T-helper 9 cell (primary cell): ENCODE measurements at regions not wholly inside any gene's neighbourhood (a gene's known extent, or its start where the extent isn't known, plus 50 kb on each side); places are given as distances from the start of the nearest gene placed in this dataset.
"Not testable (repeated sequence)": the region's sequence is repeated elsewhere in the genome, so short reads cannot be mapped to it uniquely, and the experiment has no call there.

Experiments used
- DNase-seq: peaks from one replicate; pipeline ENCODE4 v3.0.0-alpha.2; 2020

DNA sequence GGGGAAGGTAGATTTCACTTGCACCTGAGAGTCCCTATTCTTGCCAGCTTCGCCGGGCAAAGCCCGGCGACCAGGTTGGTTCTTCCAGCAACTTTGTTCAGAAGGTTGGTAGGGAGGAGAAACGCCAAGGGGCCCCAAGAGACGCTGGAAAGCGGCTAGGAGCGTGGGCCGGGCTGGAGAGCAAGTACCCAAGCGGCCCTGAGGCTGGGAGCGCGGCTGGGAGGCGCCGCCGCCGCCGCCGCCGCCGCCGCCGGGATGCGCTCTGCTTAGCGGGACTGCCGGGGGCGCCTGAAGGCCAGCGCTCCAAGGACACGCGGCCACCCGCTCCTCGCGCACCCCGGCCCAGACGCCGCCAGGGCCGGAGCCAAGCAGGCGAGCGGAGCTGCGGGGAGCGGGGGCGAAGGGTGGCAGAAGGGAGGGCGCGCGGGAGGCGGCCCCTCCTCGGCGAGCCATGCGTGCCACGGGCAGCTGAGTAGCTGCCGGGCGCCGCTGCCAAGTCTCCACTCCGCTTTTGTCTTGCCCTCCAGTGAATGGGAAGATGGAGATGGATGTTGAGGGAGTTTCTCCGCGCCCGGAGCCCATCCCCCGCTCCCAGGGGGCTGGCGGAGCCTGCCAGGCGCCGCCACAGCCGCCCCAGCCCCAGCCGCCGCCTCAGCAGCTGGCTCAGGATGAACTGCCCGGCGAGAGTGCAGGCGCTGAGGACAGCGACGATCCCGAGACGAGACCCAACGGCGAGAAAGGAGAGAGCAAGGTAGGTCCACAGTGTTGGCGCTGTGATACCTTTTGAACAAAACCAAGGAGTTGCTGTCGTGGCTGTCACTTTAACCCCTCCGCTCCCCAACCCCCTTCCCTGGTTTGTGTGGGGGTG, 227.4 kb upstream of the AZI2 start:
- DNase-seq = no peak

DNA sequence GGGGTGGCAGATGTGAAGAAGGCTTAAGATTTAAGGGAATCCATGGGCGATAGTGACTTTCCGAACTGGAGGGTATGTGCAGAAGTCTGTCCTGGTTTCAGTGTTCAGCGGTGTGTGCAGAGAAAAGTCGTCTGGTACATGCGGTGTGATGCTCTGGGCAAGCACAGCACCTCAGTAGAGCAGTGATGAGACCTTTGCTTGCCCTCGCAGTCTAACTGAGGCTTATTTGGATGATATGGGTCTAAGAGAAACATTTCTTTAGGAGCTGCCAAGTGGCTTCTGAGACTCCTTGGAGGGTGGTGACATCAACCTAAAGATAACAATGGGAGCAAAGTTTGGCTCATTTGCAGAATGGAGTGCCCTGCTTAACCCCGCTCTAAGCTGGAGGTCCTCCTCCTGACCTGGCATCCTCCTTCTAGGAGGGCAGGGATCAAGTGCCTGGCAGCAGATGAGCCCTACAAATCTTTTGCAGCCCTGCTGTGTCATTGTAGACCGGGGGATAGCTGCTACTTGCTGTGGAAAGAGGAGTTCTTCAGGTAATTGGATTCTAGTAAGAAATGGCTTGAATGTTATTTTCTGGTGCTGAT, 228.1 kb upstream of the AZI2 start:
- no peak for DNase-seq

DNA sequence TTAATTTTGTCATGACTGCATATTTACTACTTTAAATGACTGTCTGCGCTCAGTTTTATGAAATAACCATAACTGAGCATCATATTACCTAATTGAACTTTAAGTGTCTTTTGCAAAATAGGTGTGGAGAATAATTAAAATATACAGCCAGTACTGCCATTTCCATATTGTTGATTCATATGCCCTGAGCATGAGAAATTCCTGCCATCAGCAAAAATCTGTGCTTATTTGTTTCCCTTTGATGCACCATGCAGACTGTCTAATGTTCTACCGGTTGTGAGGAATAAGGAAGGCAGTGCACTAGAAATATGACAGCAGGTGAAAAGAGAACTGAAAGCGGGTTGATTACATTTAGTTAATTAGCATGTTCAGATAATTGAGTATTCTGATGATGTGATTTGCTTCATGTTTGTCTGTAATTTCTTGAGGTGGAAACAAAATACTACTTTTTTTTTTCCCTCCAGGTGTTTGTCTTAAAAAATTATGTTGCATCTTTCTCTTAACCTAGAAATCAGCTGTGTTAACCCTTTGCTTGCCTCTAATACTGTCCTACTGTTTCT, 229.4 kb upstream of the AZI2 start:
- DNase-seq = no peak

DNA sequence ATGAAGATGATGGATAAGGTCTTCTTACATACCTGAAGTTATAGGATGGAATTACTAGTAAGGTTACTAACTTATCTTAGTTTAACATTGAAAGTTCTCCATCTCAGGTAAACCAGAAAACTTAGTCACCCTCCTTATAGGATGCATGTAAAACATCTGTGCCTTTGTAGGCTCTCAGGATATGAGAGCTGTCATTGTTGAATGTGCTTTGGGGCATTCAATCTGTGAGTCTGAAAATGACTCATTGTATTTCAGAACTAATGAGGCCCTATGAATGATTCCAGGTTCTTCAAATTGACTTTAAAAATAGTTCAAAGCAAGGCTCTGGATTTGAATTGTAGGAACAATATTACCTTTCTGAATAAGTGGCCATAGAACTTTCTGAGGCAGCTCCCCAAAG, 237.7 kb upstream of the AZI2 start:
- DNase-seq = no peak

DNA sequence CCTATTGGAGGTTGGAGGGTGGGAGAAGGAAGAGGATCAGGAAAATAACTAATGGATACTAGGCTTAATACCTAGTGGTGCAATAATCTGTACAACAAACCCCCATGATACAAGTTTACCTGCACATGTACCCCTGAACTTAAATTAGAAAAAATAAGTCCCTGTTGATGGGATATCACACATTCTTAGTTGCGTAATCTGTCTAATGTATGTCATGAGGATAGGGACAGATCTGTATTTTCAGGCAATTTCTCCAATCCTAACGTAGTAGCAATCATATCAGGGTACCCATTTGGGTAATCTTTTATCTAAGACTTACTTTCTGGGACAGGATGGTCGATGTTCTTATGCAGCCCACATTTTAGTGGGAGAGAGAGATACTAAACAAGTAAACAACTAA, 239.1 kb upstream of the AZI2 start:
- no peak for DNase-seq

DNA sequence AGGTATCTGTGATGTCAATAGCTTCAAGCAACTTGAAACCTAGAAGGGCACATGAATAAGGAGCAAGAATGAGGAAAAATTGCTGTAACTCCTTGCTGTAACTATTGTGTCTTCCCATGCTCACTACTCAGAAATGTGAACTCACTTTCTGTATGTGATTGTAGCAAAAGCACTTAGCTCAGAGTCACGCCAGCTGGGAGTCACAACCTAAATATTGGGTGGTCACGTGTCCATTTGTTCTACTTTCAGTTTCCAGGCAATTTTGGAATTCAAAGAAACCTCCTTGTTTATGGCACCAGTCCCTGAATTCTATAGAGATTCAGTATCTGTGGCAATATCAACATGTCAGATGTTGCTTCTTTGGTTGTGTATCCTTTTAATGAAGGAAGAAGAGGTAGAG, 241.6 kb upstream of the AZI2 start:
- DNase-seq = no peak

DNA sequence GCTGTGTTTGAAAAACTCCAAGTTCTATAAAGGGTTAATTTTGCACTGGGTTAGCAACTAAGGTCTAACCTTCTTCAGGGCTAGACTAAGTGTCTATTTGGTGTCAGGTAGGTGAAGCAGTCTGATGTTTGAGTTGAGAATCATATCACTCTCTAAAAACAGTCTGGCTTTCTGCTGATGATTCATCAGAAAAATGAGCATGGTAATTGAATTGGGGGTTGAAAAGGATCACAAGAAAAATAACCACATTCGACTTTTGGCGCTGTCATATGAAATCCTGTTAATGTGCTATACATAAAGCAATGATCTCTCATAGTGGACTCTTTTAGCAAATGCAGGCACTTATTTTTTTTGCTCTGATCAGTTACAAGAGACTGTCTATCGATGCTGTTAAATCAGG, 242.2 kb upstream of the AZI2 start:
- no peak for DNase-seq

DNA sequence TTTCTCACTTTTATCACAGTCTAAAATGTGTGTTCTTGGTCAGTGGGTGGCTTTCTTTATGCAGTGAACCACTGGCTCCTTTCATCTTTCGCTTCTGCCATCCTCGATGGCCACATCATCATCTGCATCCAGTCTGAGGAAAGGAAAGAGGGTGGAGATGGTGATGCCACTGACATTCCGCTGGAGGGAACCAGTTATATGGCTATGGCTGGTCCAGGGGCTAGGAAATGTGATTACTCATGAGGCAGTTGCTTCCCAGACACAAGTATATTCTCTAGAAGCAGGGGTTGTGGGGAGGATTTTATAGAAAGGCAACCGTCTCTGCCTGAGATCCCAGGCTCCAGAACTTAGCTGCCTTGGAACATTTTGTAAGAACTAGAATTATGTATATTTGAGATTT, 246.7 kb upstream of the AZI2 start:
- no peak for DNase-seq

DNA sequence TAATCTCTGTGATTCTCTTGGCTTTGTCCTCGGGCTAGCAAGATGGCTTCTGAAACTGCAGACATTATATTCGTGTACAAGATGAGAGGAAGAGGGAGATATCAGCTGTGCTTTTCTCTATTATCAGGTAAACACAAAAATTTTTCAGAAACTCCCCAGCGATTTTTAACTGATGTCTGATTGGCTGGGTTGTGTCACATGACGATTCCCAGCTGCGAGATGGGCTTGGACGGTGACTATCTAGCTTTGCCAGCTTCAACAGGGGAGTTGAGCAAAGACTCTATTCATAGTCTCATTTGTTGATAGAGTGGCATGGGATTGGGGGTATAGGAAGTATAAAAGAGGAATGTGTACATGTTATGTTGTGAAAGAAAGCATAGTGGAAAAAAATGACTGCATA, 248.8 kb upstream of the AZI2 start:
- DNase-seq = no peak

DNA sequence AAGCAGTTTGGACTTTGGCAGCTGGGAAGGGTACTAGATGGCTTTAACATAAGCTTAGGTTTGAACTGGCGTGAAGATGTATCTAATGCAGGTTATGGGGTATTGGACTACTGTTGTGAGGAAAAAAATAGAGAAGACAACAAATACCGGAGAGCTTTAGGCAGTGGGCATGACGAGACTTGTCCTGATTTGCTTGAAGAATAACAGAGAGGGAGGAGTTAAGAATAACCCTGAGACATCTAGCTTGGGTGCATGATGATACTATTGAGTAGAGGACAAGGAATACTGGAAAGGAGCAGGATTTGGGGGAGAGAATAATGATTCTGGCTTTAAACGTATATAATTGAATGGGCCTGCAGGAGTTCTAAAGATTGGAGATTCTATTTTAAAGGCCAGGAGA, 249.5 kb upstream of the AZI2 start:
- no peak for DNase-seq

DNA sequence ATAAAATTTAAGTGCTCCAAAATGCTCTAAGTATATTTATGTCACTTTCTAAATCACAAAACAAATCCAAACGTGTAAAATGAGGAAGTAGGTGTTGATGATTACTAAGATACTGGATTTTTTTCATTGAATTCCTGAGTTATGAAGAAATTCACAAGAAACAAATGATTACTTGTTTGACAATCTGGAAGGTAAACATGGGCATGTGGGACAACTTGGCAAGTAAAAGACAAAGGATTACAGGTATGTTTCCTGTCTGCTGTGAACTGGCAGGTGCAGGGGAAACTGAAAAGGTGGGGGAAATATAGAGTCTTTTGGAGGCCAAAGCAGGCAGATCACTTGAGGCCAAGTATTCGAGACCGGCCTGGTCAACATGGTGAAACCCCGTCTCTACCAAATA, 252.7 kb upstream of the AZI2 start:
- no peak for DNase-seq

DNA sequence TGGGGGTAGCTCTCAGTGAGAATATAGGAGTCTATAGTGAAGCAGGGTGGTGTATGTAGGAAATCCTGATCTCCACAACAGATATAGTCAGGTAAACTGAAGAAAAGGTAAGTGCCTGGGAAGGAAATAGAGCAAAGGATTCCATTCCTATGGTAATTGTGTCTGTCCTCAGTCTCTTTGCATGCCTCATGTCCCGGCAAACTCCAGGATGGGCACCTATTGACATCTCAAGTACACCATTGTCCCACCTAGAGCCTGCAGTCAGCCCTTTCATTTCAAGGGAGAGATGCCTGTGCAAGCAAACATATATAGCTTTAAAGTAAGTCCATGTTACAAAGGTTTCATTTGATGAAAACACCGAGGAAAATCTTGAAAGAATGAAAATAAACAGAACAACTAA, 257.7 kb upstream of the AZI2 start:
- no peak for DNase-seq

DNA sequence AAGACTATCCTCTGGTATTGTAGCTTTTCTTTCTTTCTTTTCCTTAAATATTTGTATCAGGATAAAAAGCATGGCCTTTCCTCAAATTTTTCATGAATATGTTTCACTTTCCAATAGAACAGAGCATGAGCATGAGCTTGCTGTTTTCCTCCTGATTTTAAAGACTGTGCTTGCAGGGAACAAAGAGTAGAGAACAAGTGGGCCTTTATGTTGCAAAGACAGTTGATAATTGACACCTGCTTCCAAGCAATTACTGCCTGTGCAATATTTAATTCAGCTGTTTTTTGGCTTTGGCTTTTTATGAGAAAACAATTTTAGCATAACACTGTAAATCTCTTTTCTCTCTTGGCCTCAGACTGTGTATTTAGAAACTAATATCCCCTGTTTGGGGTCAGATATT, 263.6 kb upstream of the AZI2 start:
- no peak for DNase-seq

DNA sequence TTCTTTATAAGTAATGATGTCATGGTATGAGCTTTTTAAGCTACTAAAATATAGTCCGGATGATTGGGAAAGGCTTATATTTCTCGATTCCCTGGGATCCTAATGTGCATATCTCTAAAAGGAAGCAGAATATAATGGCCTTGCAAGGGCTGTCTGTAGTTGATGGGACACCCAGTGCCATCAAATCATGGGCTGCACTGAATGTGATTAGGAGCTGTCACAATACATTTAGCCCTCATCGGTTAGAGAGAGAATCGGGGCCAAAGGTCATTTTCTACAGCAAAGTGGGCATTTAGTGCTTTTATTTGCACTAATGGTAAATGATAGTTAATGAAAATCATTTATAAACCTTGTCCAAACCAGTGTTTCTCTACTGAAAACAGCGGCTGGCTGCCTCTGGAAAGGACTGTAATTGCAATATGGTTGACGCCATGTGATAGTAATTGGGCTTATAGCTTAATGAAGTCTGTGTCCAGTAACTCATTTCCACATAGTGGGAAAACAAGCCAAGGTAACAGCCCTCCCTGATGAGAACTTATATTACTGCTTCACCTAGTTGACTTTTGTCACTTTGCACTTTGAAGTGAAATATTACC, 265.0 kb upstream of the AZI2 start:
- no peak for DNase-seq

DNA sequence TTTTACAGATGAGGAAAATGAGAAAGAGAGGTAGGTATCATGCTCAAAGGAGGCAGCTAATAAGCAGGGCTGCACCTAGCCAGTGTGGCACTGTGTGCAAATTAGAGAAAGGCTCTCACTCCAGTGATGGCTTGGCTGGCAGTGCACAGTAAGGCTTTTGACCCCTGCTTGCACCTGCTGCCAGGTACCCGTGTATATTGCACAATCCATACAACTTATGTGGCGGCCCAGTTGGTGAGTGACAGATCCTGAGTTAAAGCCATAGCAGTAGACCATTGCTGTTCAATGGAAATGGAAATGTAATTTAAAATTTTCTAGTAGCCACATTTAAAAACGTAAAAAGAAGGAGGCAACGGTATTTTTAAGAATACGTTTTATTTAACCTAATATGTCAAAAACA, 266.4 kb upstream of the AZI2 start:
- DNase-seq = no peak

DNA sequence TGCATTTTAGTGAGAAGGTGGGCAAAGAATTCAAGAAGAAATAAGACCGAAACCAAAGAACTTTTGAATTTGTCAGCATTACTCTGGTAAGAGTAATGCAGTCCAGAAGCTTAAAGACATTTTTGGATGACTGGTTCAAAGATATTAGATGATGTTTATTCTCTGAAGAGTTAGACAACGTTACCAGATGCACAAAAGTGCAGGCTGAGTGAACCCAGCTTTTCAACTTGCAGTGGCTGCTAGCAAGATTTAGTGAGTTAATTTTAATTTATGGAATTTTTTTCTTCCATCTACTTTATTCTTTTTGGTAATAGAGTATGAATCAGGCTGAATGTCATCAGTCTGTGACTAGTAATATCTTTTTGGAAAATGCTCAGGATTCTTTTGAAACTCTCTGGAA, 267.3 kb upstream of the AZI2 start:
- DNase-seq = no peak

DNA sequence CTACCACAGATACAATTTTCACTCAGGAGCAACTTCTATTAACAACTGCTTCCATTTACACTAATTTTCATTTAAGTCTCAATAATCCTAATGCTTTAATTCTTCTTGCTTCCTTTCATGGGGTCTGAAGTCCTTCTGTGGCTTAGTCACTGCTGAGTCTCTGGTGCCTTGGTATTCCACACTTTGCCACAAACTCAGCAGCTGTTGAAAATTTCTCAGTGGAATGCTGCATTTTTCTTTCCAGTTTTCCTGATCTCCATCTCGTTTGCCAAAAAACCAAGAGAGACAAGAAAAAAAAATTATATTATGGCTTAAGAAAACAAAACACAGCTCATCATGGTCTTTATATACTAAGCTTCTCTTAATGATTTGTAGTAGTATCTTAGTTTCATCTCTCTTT, 269.2 kb upstream of the AZI2 start:
- DNase-seq = no peak

DNA sequence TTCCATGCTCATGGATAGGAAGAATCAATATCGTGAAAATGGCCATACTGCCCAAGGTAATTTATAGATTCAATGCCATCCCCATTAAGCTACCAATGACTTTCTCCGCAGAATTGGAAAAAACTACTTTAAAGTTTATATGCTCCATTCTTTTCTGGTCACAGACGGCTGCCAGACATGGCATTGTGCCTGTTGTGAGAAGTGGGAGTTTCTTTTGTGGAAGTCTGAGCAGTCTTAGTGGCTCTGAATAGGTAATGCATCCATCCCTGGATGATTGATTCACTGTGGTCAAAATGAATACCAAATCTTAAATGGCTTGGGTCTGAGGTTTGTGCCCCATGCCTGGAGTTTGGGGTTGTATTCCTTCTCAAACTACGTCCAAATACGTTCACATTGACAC, 274.5 kb upstream of the AZI2 start:
- no peak for DNase-seq

DNA sequence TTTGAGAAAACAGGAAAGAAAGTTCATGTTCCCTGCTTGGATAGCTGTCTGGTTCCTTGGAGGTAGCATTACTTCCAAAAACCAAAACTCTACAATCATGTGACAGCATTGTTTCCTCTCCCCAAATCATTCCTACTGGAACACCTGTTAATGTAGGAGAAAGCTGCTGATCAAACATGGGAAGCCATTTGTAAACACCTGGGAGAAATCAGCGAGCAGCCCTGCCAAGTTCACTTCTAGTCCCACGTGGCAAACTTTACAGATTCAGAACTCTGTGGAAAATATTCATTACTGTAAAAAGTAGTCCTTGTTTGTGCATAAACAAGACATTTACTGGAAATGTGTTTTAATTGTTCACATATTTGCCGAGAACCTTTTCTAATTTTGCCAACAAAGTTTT, 275.5 kb upstream of the AZI2 start:
- no peak for DNase-seq

DNA sequence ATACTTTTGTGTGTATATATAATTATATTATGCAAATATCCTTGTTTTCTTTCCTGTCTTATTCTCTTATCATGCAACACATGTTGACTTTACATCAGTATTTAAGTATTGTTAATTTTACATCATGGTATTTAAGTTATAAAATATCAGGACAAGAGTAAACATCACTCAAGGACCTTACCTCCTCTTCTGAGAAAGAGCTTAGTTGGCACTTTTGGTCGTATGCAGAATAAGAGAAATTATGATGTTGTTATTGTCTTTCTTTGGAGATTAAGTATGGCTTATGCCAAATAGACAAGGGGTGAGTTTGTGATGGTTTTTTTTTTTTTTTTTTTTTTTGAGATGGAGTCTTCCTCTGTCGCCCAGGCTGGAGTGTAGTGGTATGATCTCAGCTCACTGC, 279.2 kb upstream of the AZI2 start:
- DNase-seq = not testable (repeated sequence)

DNA sequence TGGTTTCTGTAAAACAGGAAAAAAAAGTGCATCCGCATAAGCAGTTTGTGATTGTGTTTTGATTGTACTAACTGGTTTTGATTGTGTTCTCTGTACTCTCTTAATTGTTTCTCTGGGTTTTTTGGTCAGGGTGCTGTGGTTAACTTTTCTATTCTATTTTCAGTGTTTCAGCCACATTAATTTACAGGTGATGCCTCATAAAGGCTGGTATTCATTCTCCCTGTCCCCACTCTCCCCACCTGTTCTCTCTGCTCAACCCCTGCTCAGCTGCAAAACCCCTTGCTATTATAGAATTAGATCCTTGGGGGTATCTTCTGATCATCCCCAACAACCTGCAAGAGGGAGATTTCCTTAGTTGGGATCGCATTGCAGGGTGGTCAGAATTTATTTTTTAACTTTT, 285.4 kb upstream of the AZI2 start:
- no peak for DNase-seq

DNA sequence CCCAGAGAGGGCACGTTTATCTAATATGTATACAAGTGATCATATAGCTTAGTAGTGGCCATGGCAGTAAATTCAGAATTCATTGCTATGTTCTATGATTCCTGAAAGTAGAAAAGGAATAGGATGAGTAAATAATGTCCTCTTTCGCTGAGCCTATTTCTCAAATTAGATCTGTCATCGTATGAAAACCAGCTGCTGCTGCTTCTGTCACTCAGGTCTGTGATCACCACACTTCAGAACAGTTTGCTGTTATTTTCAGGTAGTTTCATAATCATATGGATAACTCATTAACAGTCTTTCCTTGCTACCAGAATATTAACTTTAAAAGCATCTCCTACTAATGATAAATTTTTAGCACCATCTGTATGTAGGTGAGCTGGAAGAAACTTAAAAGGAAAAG, 289.1 kb upstream of the AZI2 start:
- no peak for DNase-seq

DNA sequence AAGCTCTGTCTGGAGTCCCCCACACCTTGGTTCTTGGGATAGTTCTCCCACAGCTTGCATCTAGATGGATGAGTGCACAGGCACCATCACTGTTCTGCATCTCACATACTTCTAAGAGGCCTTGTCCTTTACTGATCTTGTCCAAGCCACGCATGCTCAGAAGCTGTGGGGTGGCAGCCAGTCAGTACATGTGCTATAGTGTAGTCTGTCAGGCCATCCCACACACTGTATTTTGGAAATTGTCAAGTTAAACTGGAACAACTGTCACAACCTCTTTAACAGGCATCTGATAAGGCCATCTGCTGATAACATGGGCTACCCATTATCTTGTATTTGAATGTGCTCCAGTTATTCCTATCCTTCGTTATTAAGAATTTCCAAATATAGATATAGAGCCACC, 296.5 kb upstream of the AZI2 start:
- no peak for DNase-seq

DNA sequence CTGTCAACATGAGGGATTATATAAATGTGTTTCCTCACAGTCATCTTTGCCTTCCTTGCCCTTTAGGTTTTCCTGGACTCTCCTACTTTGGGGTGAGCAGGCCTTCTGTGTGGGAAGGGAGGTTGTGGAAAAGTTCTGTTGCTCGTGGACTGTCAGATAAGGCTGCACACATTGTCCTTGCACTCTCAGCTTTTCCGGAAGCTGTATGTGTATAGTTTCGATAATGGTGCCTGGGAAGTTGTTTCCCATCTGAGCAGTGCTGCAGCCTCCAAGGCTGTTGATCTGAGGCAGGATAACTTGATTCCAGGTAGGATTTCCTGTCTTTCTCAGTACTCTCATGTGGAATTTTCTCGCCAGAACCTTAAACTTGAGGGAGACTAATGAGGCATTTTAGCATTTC, 297.8 kb upstream of the AZI2 start:
- no peak for DNase-seq
